HEK293T (cell line): ENCODE measurements at regions not wholly inside any gene's neighbourhood (a gene's known extent, or its start where the extent isn't known, plus 50 kb on each side); places are given as distances from the start of the nearest gene placed in this dataset.

ENCODE experiments used
- BHLHE40 ChIP-seq: fragments of 450-650 bp; IDR thresholded peaks from 2 replicates; pipeline ENCODE4 v1.6.1; 2016; ENCODE audit warnings: mild to moderate bottlenecking, moderate library complexity, borderline replicate concordance
- CTBP1 ChIP-seq: fragments of 450-650 bp; IDR thresholded peaks from 2 replicates; pipeline ENCODE4 v1.6.1; 2016; ENCODE audit warnings: borderline replicate concordance
- ELF4 ChIP-seq: fragments of 450-650 bp; IDR thresholded peaks from 2 replicates; pipeline ENCODE4 v1.6.1; 2017; ENCODE audit warnings: antibody characterized with exemption
- FOXA1 ChIP-seq: fragments of 450-650 bp; IDR thresholded peaks from 2 replicates; pipeline ENCODE4 v1.6.1; 2016; ENCODE audit warnings: mild to moderate bottlenecking
- FOXK2 ChIP-seq: fragments of 450-650 bp; IDR thresholded peaks from 2 replicates; pipeline ENCODE4 v1.6.1; 2016; ENCODE audit warnings: mild to moderate bottlenecking
- FOXM1 ChIP-seq: fragments of 450-650 bp; IDR thresholded peaks from 2 replicates; pipeline ENCODE4 v1.6.1; 2017; ENCODE audit warnings: mild to moderate bottlenecking, borderline replicate concordance
- HDGF ChIP-seq: fragments of 450-650 bp; IDR thresholded peaks from 2 replicates; pipeline ENCODE4 v1.6.1; 2017; ENCODE audit warnings: antibody characterized with exemption, borderline replicate concordance
- L3MBTL2 ChIP-seq: fragments of 450-650 bp; conservative IDR thresholded peaks from 2 replicates; pipeline ENCODE4 v1.6.1; 2016; ENCODE audit warnings: mild to moderate bottlenecking
- NFRKB ChIP-seq: fragments of 450-650 bp; IDR thresholded peaks from 2 replicates; pipeline ENCODE4 v1.6.1; 2016; ENCODE audit warnings: mild to moderate bottlenecking, moderate library complexity
- SP1 ChIP-seq: fragments of 450-650 bp; IDR thresholded peaks from 2 replicates; pipeline ENCODE4 v1.6.1; 2017
- SUZ12 ChIP-seq: fragments of 450-650 bp; IDR thresholded peaks from 2 replicates; pipeline ENCODE4 v1.6.1; 2016; ENCODE audit warnings: mild to moderate bottlenecking
- TARDBP ChIP-seq: fragments of 450-650 bp; IDR thresholded peaks from 2 replicates; pipeline ENCODE4 v1.6.1; 2016
- ZNF384 ChIP-seq: fragments of 450-650 bp; IDR thresholded peaks from 2 replicates; pipeline ENCODE4 v1.6.1; 2016
- TF ChIP-seq, protein P1 (sequence below): fragments of 450-650 bp; IDR thresholded peaks from 2 replicates; pipeline ENCODE4 v1.6.1; 2016

DNA sequence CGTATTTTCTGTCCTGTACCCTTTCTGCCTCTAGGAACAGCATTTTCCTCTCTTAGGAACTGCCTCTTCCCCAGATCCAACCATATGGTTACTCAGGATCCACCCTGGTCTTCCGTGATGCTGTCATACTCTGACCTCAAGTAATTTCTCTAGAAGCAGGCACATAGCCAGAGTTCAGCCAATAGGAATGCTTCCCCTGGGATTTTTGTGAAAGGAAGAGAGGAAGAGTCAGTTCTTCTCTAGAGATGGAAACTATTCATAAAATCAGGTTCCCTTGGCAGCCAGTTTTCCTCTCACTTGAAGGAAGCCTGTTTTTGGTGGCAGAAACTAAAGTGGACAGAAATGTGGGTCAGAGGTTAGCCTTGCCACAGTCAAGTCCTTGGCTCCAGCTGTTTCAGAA lies 400.1 kb upstream of the PCSK5 start:
- TF ChIP-seq TARDBP, result no peak
- TF ChIP-seq FOXK2, result no peak
- no peak for TF ChIP-seq SP1
- TF ChIP-seq L3MBTL2, result no peak
- no peak for TF ChIP-seq NFRKB
- no peak for TF ChIP-seq SUZ12
- no peak for TF ChIP-seq FOXA1
- TF ChIP-seq, protein P1, sequence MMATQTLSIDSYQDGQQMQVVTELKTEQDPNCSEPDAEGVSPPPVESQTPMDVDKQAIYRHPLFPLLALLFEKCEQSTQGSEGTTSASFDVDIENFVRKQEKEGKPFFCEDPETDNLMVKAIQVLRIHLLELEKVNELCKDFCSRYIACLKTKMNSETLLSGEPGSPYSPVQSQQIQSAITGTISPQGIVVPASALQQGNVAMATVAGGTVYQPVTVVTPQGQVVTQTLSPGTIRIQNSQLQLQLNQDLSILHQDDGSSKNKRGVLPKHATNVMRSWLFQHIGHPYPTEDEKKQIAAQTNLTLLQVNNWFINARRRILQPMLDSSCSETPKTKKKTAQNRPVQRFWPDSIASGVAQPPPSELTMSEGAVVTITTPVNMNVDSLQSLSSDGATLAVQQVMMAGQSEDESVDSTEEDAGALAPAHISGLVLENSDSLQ, result no peak
- no peak for TF ChIP-seq ELF4
- TF ChIP-seq HDGF, result no peak
- no peak for TF ChIP-seq ZNF384
- no peak for TF ChIP-seq FOXM1
- TF ChIP-seq BHLHE40, result no peak
- TF ChIP-seq CTBP1, result no peak
